Tibial nerve (tissue), 4 donors: ENCODE measurements at regions not wholly inside any gene's neighbourhood (a gene's known extent, or its start where the extent isn't known, plus 50 kb on each side); places are given as distances from the start of the nearest gene placed in this dataset.
"Not testable (repeated sequence)": the region's sequence is repeated elsewhere in the genome, so short reads cannot be mapped to it uniquely, and the experiment has no call there.

Source experiments
- CTCF ChIP-seq, 5 experiments: fragments of 200-600 bp in 3 of 5; fragments of 450-650 bp in 2 of 5; sonication (generic) in 3 of 5; IDR thresholded peaks; one replicate each; pipeline ENCODE4 v1.5.1; 2016 to 2019; ENCODE audit warnings: antibody characterized with exemption in 5 of 5, mild to moderate bottlenecking in 3 of 5, moderate library complexity in 2 of 5
- EP300 ChIP-seq, 2 donors: sonication (generic); formaldehyde crosslinking; IDR thresholded peaks; one replicate each; pipeline ENCODE4 v1.6.1; 2017; ENCODE audit warnings: antibody characterized with exemption in 2 of 2, mild to moderate bottlenecking in 1 of 2
- POLR2A ChIP-seq, 2 donors: fragments of 450-650 bp; IDR thresholded peaks; one replicate each; pipeline ENCODE4 v1.6.1; 2017; ENCODE audit warnings: antibody characterized with exemption in 2 of 2, mild to moderate bottlenecking in 2 of 2, moderate library complexity in 2 of 2

GRCh38 chr9:64028925-64029324 lies 1256.1 kb downstream of the FOXD4L5 start:
- not testable (repeated sequence) for TF ChIP-seq POLR2A, EP300, CTCF (IDR thresholded peaks at IDR 0.05)
